Vagina (tissue), 2 donors: ENCODE measurements at regions not wholly inside any gene's neighbourhood (a gene's known extent, or its start where the extent isn't known, plus 50 kb on each side); places are given as distances from the start of the nearest gene placed in this dataset.

Experiments used
- DNase-seq, 2 donors: peaks; one replicate each; pipeline ENCODE4 v3.0.0-alpha.2; 2017; ENCODE audit errors: extremely low spot score in 2 of 2
- H3K27ac ChIP-seq: fragments of 200-600 bp; sonication (generic); one replicate; pipeline ENCODE4 v1.5.1; 2019
- H3K27me3 ChIP-seq: fragments of 200-600 bp; sonication (generic); one replicate; pipeline ENCODE4 v1.5.1; 2019
- H3K36me3 ChIP-seq, 2 donors: fragments of 200-600 bp; sonication (generic); one replicate each; pipeline ENCODE4 v1.5.1; 2017 to 2019
- H3K4me1 ChIP-seq: fragments of 200-600 bp; sonication (generic); one replicate; pipeline ENCODE4 v1.5.1; 2019
- H3K4me3 ChIP-seq, 2 donors: fragments of 200-600 bp; sonication (generic); 1 replicate in 1 of 2; 2 replicates in 1 of 2; pipeline ENCODE4 v1.5.1; 2016 to 2019
- H3K9me3 ChIP-seq: fragments of 200-600 bp; sonication (generic); one replicate; pipeline ENCODE4 v1.5.1; 2019
- CTCF ChIP-seq, 3 experiments: fragments of 450-650 bp in 2 of 3; fragments of 200-600 bp in 1 of 3; sonication (generic) in 1 of 3; IDR thresholded peaks; one replicate each; pipeline ENCODE4 v1.5.1; 2017 to 2019; ENCODE audit warnings: antibody characterized with exemption in 3 of 3, mild to moderate bottlenecking in 2 of 3, moderate library complexity in 2 of 3
- POLR2A ChIP-seq, 2 donors: fragments of 450-650 bp; IDR thresholded peaks; one replicate each; pipeline ENCODE4 v1.6.1; 2017; ENCODE audit warnings: antibody characterized with exemption in 2 of 2, mild to moderate bottlenecking in 2 of 2, moderate library complexity in 2 of 2
- POLR2AphosphoS5 ChIP-seq, 2 donors: sonication (generic); formaldehyde crosslinking; IDR thresholded peaks; one replicate each; pipeline ENCODE4 v1.9.0; 2017; ENCODE audit warnings: antibody characterized with exemption in 2 of 2, mild to moderate bottlenecking in 2 of 2, low read depth in 1 of 2; ENCODE audit not compliant: insufficient read depth in 1 of 2
- intact Hi-C: fragments of 100-400 bp; cut with DNase I; formaldehyde crosslinking; loops from one replicate; pipeline ENCODE4 v1.15.1; 2023

GRCh38 chr9:73553295-73553694, 401.6 kb downstream of the ANXA1 start:
- H3K9me3 ChIP-seq: no peaks in the 10 kb centered on the region
- no peak for TF ChIP-seq CTCF (IDR thresholded peaks at IDR 0.05)
- no peak for TF ChIP-seq POLR2A (IDR thresholded peaks at IDR 0.05)
- TF ChIP-seq POLR2AphosphoS5 (IDR thresholded peaks at IDR 0.05; ENCODE audit: insufficient read depth in 1 of 2, low read depth in 1 of 2): no peak
- H3K4me3 ChIP-seq: no peak overlapping the region
- no peaks in the 10 kb centered on the region for H3K36me3 ChIP-seq
- no peaks in the 10 kb centered on the region for H3K27me3 ChIP-seq
- no peak overlapping the region for H3K27ac ChIP-seq
- DNase-seq: no peak
- no peaks in the 10 kb centered on the region for H3K4me1 ChIP-seq
- intact Hi-C loops: no loop called here

DNA sequence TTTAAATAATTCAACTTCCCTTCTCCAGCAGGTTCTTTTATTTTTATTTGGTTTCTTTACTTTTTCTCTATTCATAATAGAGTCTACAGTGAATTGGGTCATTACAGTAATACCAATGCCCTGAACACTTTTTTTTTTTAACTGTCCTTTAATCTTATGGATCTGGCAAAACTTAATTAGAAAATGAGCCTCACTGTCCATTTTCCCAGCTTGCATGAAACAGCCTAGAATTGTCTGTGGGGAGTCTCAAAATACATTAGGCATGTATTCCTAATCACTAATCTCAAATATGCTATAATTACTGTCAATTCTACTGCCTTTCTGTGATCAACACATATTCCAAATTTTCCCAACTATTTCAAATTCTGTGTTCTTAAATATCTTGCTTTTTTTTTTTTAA, 406.8 kb downstream of the ANXA1 start:
- Histone ChIP-seq H3K27me3 (no peaks in the 10 kb centered on the region), H3K4me3 (no peak overlapping the region), H3K4me1 (no peaks in the 10 kb centered on the region), H3K36me3 (no peaks in the 10 kb centered on the region), H3K27ac (no peak overlapping the region), H3K9me3 (no peaks in the 10 kb centered on the region)
- no peak for TF ChIP-seq POLR2AphosphoS5 (IDR thresholded peaks at IDR 0.05; ENCODE audit: insufficient read depth in 1 of 2, low read depth in 1 of 2)
- TF ChIP-seq POLR2A (IDR thresholded peaks at IDR 0.05): no peak
- DNase-seq: no peak
- intact Hi-C loops: no loop called here

GRCh38 chr9:73565026-73565425, 413.4 kb downstream of the ANXA1 start:
- TF ChIP-seq CTCF (IDR thresholded peaks at IDR 0.05): no peak
- TF ChIP-seq POLR2A (IDR thresholded peaks at IDR 0.05): no peak
- TF ChIP-seq POLR2AphosphoS5 (IDR thresholded peaks at IDR 0.05; ENCODE audit: insufficient read depth in 1 of 2, low read depth in 1 of 2): no peak
- intact Hi-C loops: no loop called here
- no peak overlapping the region for H3K27ac ChIP-seq

GRCh38 chr9:73565833-73566465, 414.3 kb downstream of the ANXA1 start:
- intact Hi-C loops: no loop called here
- H3K9me3 ChIP-seq: no peaks in the 10 kb centered on the region
- H3K4me1 ChIP-seq: no peaks in the 10 kb centered on the region
- no peak for TF ChIP-seq POLR2A (IDR thresholded peaks at IDR 0.05)
- H3K27ac ChIP-seq: no peak overlapping the region
- H3K27me3 ChIP-seq: no peaks in the 10 kb centered on the region
- no peak overlapping the region for H3K4me3 ChIP-seq
- no peak for DNase-seq
- H3K36me3 ChIP-seq: no peaks in the 10 kb centered on the region

More at GRCh38 chr9:73565026-73565425, 413.4 kb downstream of the ANXA1 start:
- Histone ChIP-seq H3K4me1 (no peaks in the 10 kb centered on the region), H3K4me3 (no peak overlapping the region), H3K36me3 (no peaks in the 10 kb centered on the region), H3K27me3 (no peaks in the 10 kb centered on the region), H3K9me3 (no peaks in the 10 kb centered on the region)
- DNase-seq: no peak

- Histone ChIP-seq H3K36me3 (no peaks in the 10 kb centered on the region), H3K27ac (no peak overlapping the region), H3K9me3 (no peaks in the 10 kb centered on the region), H3K4me1 (no peaks in the 10 kb centered on the region), H3K27me3 (no peaks in the 10 kb centered on the region), H3K4me3 (no peak overlapping the region)
- intact Hi-C loops: no loop called here
- no peak for TF ChIP-seq POLR2A (IDR thresholded peaks at IDR 0.05)
- TF ChIP-seq CTCF (IDR thresholded peaks at IDR 0.05): no peak
- TF ChIP-seq POLR2AphosphoS5 (IDR thresholded peaks at IDR 0.05; ENCODE audit: insufficient read depth in 1 of 2, low read depth in 1 of 2): no peak
- no peak for DNase-seq
These were observed 415.0 kb downstream of the ANXA1 start for GRCh38 chr9:73566627-73567026.

DNA sequence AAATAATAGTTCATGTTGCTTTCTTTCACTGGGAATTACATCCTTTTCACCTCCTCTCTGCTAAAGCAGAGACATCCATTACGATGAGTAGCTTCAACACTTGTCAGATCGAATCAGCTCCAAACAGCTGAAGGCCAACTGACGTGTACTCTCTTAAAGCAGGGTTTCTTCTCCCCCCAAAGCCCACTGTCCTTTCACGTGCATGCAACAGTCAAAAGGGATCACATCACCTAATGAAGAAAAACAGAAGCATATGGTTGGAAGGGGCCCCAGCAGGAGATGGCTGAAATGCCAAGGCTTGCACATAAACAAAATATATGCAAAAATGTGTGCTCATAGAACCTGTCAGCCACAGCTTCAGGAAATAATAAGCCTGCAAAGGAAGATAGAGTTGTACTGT, 421.6 kb downstream of the ANXA1 start:
- TF ChIP-seq POLR2AphosphoS5 (IDR thresholded peaks at IDR 0.05; ENCODE audit: insufficient read depth in 1 of 2, low read depth in 1 of 2): no peak
- TF ChIP-seq CTCF (IDR thresholded peaks at IDR 0.05): no peak
- no peak for TF ChIP-seq POLR2A (IDR thresholded peaks at IDR 0.05)
- H3K27ac ChIP-seq: no peak overlapping the region
- intact Hi-C loops: no loop called here

More for the DNA sequence above, 421.6 kb downstream of the ANXA1 start:
- Histone ChIP-seq H3K27me3 (no peaks in the 10 kb centered on the region), H3K4me3 (no peak overlapping the region), H3K4me1 (no peaks in the 10 kb centered on the region), H3K36me3 (no peaks in the 10 kb centered on the region), H3K9me3 (no peaks in the 10 kb centered on the region)
- DNase-seq: no peak
